Peyer's patch (tissue), 4 donors: ENCODE measurements at regions not wholly inside any gene's neighbourhood (a gene's known extent, or its start where the extent isn't known, plus 50 kb on each side); places are given as distances from the start of the nearest gene placed in this dataset.

Source experiments
- POLR2A ChIP-seq, 2 donors: fragments of 450-650 bp; IDR thresholded peaks; one replicate each; pipeline ENCODE4 v1.5.1; 2017; ENCODE audit warnings: antibody characterized with exemption in 2 of 2, mild to moderate bottlenecking in 2 of 2, moderate library complexity in 2 of 2
- TF ChIP-seq, protein P1 (sequence below), 6 experiments: fragments of 450-650 bp in 4 of 6; fragments of 200-600 bp in 2 of 6; sonication (generic) in 1 of 6; IDR thresholded peaks; one replicate each; pipeline ENCODE4 v1.5.1; 2017 to 2019; ENCODE audit warnings: antibody characterized with exemption in 6 of 6, mild to moderate bottlenecking in 3 of 6, moderate library complexity in 1 of 6

DNA sequence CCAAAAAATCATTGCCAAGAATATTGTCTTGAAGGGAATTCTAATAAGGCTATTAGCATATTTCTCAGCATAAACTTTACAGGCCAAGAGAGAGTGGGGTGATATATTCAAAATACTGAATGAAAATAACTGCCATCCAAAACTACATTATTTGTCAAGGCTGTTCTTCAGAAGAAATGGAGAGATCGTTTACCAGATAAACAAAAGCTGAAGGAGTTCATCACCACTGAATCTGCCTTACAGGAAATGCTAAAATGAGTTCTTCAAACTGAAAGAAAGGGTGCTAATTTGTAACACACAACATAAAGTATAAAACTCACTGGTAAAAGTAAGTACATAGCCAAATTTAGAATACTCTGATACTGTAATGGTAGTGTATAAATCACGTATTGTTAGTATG lies 517.0 kb downstream of the TENT5A start:
- TF ChIP-seq, protein P1, sequence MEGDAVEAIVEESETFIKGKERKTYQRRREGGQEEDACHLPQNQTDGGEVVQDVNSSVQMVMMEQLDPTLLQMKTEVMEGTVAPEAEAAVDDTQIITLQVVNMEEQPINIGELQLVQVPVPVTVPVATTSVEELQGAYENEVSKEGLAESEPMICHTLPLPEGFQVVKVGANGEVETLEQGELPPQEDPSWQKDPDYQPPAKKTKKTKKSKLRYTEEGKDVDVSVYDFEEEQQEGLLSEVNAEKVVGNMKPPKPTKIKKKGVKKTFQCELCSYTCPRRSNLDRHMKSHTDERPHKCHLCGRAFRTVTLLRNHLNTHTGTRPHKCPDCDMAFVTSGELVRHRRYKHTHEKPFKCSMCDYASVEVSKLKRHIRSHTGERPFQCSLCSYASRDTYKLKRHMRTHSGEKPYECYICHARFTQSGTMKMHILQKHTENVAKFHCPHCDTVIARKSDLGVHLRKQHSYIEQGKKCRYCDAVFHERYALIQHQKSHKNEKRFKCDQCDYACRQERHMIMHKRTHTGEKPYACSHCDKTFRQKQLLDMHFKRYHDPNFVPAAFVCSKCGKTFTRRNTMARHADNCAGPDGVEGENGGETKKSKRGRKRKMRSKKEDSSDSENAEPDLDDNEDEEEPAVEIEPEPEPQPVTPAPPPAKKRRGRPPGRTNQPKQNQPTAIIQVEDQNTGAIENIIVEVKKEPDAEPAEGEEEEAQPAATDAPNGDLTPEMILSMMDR (IDR thresholded peaks at IDR 0.05): no peak
- no peak for TF ChIP-seq POLR2A (IDR thresholded peaks at IDR 0.05)
